Fibroblast of mammary gland (primary cell): ENCODE measurements at regions not wholly inside any gene's neighbourhood (a gene's known extent, or its start where the extent isn't known, plus 50 kb on each side); places are given as distances from the start of the nearest gene placed in this dataset.
"Not testable (repeated sequence)": the region's sequence is repeated elsewhere in the genome, so short reads cannot be mapped to it uniquely, and the experiment has no call there.

Experiments used
- DNase-seq: peaks from one replicate; pipeline ENCODE4 v3.0.0-alpha.2; 2010; ENCODE audit warnings: low read depth
- H3K4me3 ChIP-seq: 2 replicates; pipeline ENCODE4 v1.5.1; 2011; ENCODE audit warnings: low read depth, mild to moderate bottlenecking, low read length, moderate library complexity; ENCODE audit not compliant: control insufficient read depth
- TF ChIP-seq, protein P1 (sequence below): conservative IDR thresholded peaks from 2 replicates; pipeline ENCODE4 v1.5.1; 2011; ENCODE audit warnings: low read depth, low read length, inconsistent platforms; ENCODE audit not compliant: control insufficient read depth, insufficient read depth

DNA sequence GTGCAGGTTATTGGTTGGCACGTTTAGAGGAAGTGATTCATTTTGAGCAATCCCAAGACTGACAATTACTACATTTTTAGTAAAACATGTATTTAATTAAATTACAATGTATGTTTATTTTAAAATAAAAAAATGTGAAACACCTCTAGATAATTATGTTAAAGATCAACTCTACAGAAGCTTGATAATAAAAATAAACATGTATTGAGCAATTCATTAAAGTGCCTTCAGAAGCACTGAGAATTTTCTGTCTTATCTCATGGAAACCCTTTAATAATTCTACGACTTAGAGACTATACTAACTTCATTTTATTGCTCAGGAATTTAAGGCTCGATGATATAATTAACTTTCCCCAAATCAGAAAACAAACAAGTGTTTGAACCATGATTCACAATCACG lies 208.0 kb upstream of the BRINP3 start:
- DNase-seq: no peak
- TF ChIP-seq, protein P1, sequence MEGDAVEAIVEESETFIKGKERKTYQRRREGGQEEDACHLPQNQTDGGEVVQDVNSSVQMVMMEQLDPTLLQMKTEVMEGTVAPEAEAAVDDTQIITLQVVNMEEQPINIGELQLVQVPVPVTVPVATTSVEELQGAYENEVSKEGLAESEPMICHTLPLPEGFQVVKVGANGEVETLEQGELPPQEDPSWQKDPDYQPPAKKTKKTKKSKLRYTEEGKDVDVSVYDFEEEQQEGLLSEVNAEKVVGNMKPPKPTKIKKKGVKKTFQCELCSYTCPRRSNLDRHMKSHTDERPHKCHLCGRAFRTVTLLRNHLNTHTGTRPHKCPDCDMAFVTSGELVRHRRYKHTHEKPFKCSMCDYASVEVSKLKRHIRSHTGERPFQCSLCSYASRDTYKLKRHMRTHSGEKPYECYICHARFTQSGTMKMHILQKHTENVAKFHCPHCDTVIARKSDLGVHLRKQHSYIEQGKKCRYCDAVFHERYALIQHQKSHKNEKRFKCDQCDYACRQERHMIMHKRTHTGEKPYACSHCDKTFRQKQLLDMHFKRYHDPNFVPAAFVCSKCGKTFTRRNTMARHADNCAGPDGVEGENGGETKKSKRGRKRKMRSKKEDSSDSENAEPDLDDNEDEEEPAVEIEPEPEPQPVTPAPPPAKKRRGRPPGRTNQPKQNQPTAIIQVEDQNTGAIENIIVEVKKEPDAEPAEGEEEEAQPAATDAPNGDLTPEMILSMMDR: no peak
- no peak overlapping the region for H3K4me3 ChIP-seq

DNA sequence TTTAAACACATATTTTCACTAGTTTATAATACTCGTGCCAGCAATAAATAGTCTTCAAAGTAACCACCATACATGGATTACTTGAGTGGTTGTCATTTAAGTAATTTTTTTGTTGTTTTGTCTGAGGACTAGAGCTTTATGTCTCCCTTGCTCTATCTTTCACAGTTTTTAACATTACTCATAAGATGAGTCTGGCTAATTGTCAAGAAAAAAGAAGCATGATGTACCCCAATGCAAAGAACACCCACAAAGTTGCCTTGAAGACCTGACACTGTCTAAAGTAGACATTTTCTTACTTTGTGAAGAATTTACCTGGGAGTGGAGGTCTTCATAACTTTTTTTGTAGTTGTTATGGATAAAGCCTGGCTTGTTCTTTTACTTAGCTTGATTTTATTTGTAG lies 210.4 kb upstream of the BRINP3 start:
- DNase-seq: no peak
- TF ChIP-seq, protein P1: no peak
- H3K4me3 ChIP-seq: no peak overlapping the region

DNA sequence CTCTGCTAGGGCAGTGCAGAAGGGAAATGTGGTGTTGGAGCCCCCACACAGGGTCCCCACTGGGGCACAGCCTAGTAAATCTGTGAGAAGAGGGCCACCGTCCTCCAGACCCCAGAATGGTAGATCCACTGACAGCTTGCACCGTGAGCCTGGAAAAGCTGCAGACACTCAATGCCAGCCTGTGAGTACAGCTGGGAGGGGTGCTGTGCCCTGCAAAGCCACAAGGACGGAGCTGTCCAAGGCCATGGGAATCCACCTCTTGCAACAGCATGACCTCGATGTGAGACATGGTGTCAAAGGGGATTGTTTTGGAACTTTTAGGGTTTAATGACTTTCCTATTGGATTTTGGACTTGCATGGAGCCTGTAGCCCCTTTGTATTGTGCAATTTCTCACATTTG lies 220.8 kb upstream of the BRINP3 start:
- H3K4me3 ChIP-seq, DNase-seq: not testable (repeated sequence)

DNA sequence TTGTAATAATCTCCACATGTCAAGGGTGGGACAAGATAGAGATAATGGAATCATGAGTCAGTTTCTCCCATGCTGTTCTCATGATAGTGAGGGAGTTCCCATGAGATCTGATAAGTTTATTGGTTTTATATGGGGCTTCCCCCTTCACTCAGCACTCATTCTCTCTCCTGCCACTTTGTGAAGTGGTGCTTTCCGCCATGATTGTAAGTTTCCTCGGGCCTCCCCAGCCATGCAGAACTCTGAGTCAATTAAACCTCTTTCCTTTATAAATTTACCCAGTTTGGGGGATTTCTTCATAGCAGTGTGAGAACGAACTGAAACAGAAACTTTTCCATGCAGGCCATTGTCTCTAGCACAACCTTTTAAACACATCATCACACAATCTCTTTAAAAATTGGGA lies 221.5 kb upstream of the BRINP3 start:
- DNase-seq: no peak
- no peak overlapping the region for H3K4me3 ChIP-seq
- TF ChIP-seq, protein P1: no peak

DNA sequence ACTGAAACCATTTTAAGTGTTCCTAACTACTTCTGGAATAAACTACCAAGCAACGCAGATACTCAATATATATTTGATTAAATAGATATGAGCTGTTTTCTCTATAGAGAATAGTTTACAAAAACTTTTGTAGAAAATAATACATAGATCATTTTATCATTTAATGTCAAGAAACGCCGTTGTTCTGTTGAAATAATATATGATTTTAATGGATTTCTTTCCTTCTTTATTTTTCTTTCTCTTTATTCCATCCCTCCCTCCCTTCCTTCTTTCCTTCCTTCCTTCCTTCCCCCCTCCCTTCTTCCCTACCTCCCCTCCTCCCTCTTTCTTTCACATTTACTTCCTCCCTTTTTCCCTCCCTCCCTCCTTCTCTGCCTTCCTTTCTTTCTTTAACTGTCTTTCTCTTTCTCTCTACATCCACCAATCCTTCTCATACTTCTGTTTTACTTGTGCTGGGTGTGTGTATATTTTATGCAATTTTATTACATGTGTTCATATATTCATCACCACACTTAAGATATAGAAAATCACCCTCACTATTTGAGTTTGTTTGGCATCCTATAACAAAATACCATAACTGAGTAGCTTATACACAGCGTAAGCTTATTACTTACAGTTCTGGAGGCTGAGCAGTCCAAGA lies 230.9 kb upstream of the BRINP3 start:
- DNase-seq: no peak
- TF ChIP-seq, protein P1: no peak
- no peak overlapping the region for H3K4me3 ChIP-seq

DNA sequence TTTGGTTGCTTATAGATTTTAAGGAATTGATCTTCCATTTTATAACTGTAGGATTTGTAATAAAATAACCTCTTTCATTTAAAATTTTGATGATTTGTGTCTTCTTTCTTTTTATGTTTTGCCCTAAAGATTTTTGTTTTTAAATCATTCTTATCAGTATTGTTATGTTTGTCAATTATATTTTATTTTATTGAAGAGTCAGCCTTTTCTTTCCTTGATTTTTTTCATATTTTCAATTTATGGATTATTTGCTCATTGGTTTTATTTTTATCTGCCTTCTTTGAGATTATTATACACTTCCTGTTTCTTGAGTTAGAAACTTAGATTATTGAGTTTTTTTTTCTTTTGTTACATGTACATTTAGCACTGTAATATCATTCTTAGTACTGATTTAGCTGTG lies 233.4 kb upstream of the BRINP3 start:
- no peak overlapping the region for H3K4me3 ChIP-seq
- TF ChIP-seq, protein P1: no peak
- DNase-seq: no peak

DNA sequence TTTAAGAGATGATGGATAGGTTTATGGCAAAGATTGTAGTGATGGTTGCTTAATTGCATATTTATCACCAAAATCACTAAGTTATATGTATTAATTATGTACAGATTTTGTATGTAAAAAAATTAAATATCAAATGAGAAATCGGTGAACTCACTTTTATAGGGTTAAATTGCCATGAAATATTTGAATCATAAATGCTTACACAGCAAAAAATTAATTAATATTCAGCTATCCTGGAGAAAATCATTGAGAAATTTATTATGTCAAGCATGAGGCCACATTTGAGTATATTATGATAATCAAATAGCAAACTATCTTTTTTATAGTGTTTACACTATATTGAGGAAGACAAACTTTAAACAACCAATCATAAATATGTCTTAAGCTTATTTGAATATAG lies 239.4 kb upstream of the BRINP3 start:
- no peak overlapping the region for H3K4me3 ChIP-seq
- TF ChIP-seq, protein P1: no peak
- DNase-seq: no peak
